NT2/D1 (cell line): ENCODE measurements at regions not wholly inside any gene's neighbourhood (a gene's known extent, or its start where the extent isn't known, plus 50 kb on each side); places are given as distances from the start of the nearest gene placed in this dataset.

Experiments
- SUZ12 ChIP-seq: IDR thresholded peaks from 2 replicates; pipeline ENCODE4 v1.6.1; 2011; ENCODE audit not compliant: insufficient read length, insufficient read depth; ENCODE audit errors: extremely low read depth
- YY1 ChIP-seq: IDR thresholded peaks from 2 replicates; pipeline ENCODE4 v1.6.1; 2011; ENCODE audit not compliant: insufficient read length, insufficient read depth
- ZNF274 ChIP-seq: IDR thresholded peaks from 2 replicates; pipeline ENCODE4 v1.6.1; 2011; ENCODE audit warnings: mild to moderate bottlenecking, low read depth, low read length

- TF ChIP-seq ZNF274: no peak
- TF ChIP-seq YY1: no peak
- no peak for TF ChIP-seq SUZ12
Measured at GRCh38 chr5:107289030-107289714, 381.6 kb downstream of the EFNA5 start.
